H1 (cell line): ENCODE measurements at regions not wholly inside any gene's neighbourhood (a gene's known extent, or its start where the extent isn't known, plus 50 kb on each side); places are given as distances from the start of the nearest gene placed in this dataset.
A peak's percentile ranks its signal among the peaks of the same experiment; 100 is the strongest.

ENCODE experiments used
- CTCF ChIA-PET: fragments of 300-600 bp; sonication (Branson Sonifier 250); formaldehyde crosslinking; loops from one replicate; lab custom pipeline; 2021; ENCODE audit not compliant: partially characterized antibody; lab: Charles Lee
- POLR2A ChIA-PET: fragments of 300-600 bp; sonication (Branson Sonifier 250); formaldehyde crosslinking; loops from one replicate; lab custom pipeline; 2021; ENCODE audit warnings: inconsistent platforms; ENCODE audit not compliant: partially characterized antibody; lab: Charles Lee
- DNase-seq, 2 experiments: peaks; one replicate each; pipeline versions ENCODE4 v3.0.0 to v3.0.0-alpha.2; 2010 to 2022; ENCODE audit warnings: low spot score in 2 of 2, low read depth in 1 of 2, mixed read lengths in 1 of 2
- FAIRE-seq: peaks from 2 replicates; lab custom pipeline; 2011; peaks lifted over from hg19 to GRCh38; lab: Jason Lieb, UNC
- H2AFZ ChIP-seq: 2 replicates; pipeline ENCODE4 v1.8.1; 2012; ENCODE audit warnings: low read length, inconsistent platforms
- H2AK5ac ChIP-seq: 2 replicates; pipeline ENCODE4 v1.6.1; 2013; ENCODE audit warnings: low read depth, low read length
- H2BK120ac ChIP-seq: replicated peaks from 2 replicates; pipeline ENCODE3; 2013; ENCODE audit warnings: low read depth, low read length, inconsistent platforms
- H2BK12ac ChIP-seq: 2 replicates; pipeline ENCODE4 v1.6.1; 2013; ENCODE audit warnings: low read depth, low read length
- H2BK15ac ChIP-seq: 2 replicates; pipeline ENCODE4 v1.6.1; 2013; ENCODE audit warnings: low read length
- H2BK20ac ChIP-seq: 2 replicates; pipeline ENCODE4 v1.6.1; 2013; ENCODE audit warnings: low read length
- H2BK5ac ChIP-seq: 2 replicates; pipeline ENCODE4 v1.6.1; 2013; ENCODE audit warnings: low read depth, low read length
- H3K14ac ChIP-seq: 2 replicates; pipeline ENCODE4 v1.6.1; 2013; ENCODE audit warnings: inconsistent platforms; ENCODE audit not compliant: insufficient read length
- H3K18ac ChIP-seq: 2 replicates; pipeline ENCODE4 v1.6.1; 2013; ENCODE audit warnings: low read length; ENCODE audit errors: extremely low read depth
- H3K23ac ChIP-seq: 2 replicates; pipeline ENCODE4 v1.6.1; 2013; ENCODE audit warnings: inconsistent platforms; ENCODE audit not compliant: insufficient read length
- H3K23me2 ChIP-seq: 2 replicates; pipeline ENCODE4 v1.6.1; 2013; ENCODE audit warnings: low read depth, low read length
- H3K27ac ChIP-seq: 2 replicates; pipeline ENCODE4 v1.6.1; 2011; ENCODE audit warnings: low read depth, low read length, inconsistent platforms
- H3K27me3 ChIP-seq, 4 experiments: replicated peaks in 1 of 4; 1 replicate in 1 of 4; 2 replicates in 3 of 4; pipeline versions ENCODE4 v1.6.1 to v1.8.1; 2011 to 2013; ENCODE audit warnings: low read length in 3 of 4, mild to moderate bottlenecking in 3 of 4, inconsistent platforms in 2 of 4, mixed read lengths in 2 of 4, moderate library complexity in 1 of 4; ENCODE audit not compliant: control insufficient read depth in 3 of 4, insufficient read depth in 3 of 4; ENCODE audit errors: extremely low read depth in 1 of 4
- H3K36me3 ChIP-seq, 4 experiments: 2 replicates each; pipeline versions ENCODE4 v1.6.1 to v1.8.1; 2011 to 2013; ENCODE audit warnings: mild to moderate bottlenecking in 4 of 4, low read length in 3 of 4, moderate library complexity in 2 of 4, control low read depth in 1 of 4, inconsistent platforms in 1 of 4; ENCODE audit not compliant: insufficient read depth in 4 of 4, control insufficient read depth in 2 of 4
- H3K4ac ChIP-seq: replicated peaks from 2 replicates; pipeline ENCODE3; 2013; ENCODE audit warnings: low read length, low read depth, mixed read lengths, inconsistent platforms; ENCODE audit not compliant: insufficient read length
- H3K4me1 ChIP-seq, 4 experiments: replicated peaks in 1 of 4; 1 replicate in 1 of 4; 2 replicates in 3 of 4; pipeline versions ENCODE4 v1.6.1 to v1.8.1; 2011 to 2013; ENCODE audit warnings: low read length in 3 of 4, inconsistent platforms in 2 of 4, mixed read lengths in 1 of 4; ENCODE audit not compliant: insufficient read depth in 4 of 4, control insufficient read depth in 3 of 4
- H3K4me2 ChIP-seq, 2 experiments: 2 replicates each; pipeline versions ENCODE4 v1.6.1 to v1.8.1; 2011 to 2013; ENCODE audit warnings: low read depth in 2 of 2, low read length in 2 of 2, control low read depth in 1 of 2, inconsistent platforms in 1 of 2, mild to moderate bottlenecking in 1 of 2; ENCODE audit not compliant: insufficient read depth in 1 of 2
- H3K4me3 ChIP-seq, 4 experiments: fragments of 200-600, 300-600 bp in 1 of 4; sonication (generic), shearing (Covaris generic), sonication (Bioruptor Twin) in 1 of 4; 2 replicates each; pipeline versions ENCODE4 v1.5.1 to v1.8.1; 2011 to 2016; ENCODE audit warnings: low read length in 4 of 4, low read depth in 3 of 4, control low read depth in 2 of 4, inconsistent platforms in 2 of 4, mild to moderate bottlenecking in 2 of 4, mixed read lengths in 1 of 4, moderate library complexity in 1 of 4; ENCODE audit not compliant: insufficient read depth in 2 of 4; ENCODE audit errors: extremely low read depth in 1 of 4
- H3K56ac ChIP-seq: replicated peaks from 2 replicates; pipeline ENCODE3; 2013; ENCODE audit warnings: low read depth, mild to moderate bottlenecking, mixed read lengths, low read length, inconsistent platforms; ENCODE audit not compliant: insufficient read length
- H3K79me1 ChIP-seq: 2 replicates; pipeline ENCODE4 v1.6.1; 2013; ENCODE audit warnings: low read depth, low read length, control low read depth
- H3K79me2 ChIP-seq, 2 experiments: 2 replicates each; pipeline versions ENCODE4 v1.6.1 to v1.8.1; 2012 to 2013; ENCODE audit warnings: low read length in 2 of 2, mild to moderate bottlenecking in 2 of 2, inconsistent platforms in 1 of 2; ENCODE audit not compliant: insufficient read depth in 2 of 2, control insufficient read depth in 1 of 2
- H3K9ac ChIP-seq, 4 experiments: replicated peaks in 1 of 4; 1 replicate in 1 of 4; 2 replicates in 3 of 4; pipeline versions ENCODE4 v1.6.1 to v1.8.1; 2011 to 2013; ENCODE audit warnings: low read depth in 3 of 4, low read length in 3 of 4, control low read depth in 2 of 4, mild to moderate bottlenecking in 2 of 4, moderate library complexity in 2 of 4, inconsistent platforms in 1 of 4; ENCODE audit errors: extremely low read depth in 1 of 4
- H3K9me3 ChIP-seq, 2 experiments: 2 replicates each; pipeline versions ENCODE4 v1.6.1 to v1.8.1; 2012 to 2013; ENCODE audit warnings: mild to moderate bottlenecking in 2 of 2, moderate library complexity in 2 of 2, control low read depth in 1 of 2, inconsistent platforms in 1 of 2, low read depth in 1 of 2, low read length in 1 of 2, mixed read lengths in 1 of 2; ENCODE audit not compliant: insufficient read depth in 2 of 2
- H4K20me1 ChIP-seq, 2 experiments: replicated peaks in 1 of 2; 2 replicates each; pipeline versions ENCODE3 to v1.8.1; 2011 to 2013; ENCODE audit warnings: inconsistent platforms in 2 of 2, low read length in 2 of 2, mild to moderate bottlenecking in 1 of 2; ENCODE audit not compliant: insufficient read depth in 2 of 2, control insufficient read depth in 1 of 2
- H4K5ac ChIP-seq: 2 replicates; pipeline ENCODE4 v1.6.1; 2013; ENCODE audit warnings: low read length, low read depth, mixed read lengths, inconsistent platforms; ENCODE audit not compliant: insufficient read length
- H4K8ac ChIP-seq: 2 replicates; pipeline ENCODE4 v1.8.0; 2013; ENCODE audit warnings: mild to moderate bottlenecking, moderate library complexity, low read length, inconsistent platforms; ENCODE audit not compliant: insufficient read depth; ENCODE audit errors: extremely low read depth
- H4K91ac ChIP-seq: replicated peaks from 2 replicates; pipeline ENCODE3; 2013; ENCODE audit warnings: low read length, mixed read lengths, inconsistent platforms; ENCODE audit not compliant: insufficient read length
- BRCA1 ChIP-seq: IDR thresholded peaks from 2 replicates; pipeline ENCODE4 v1.6.1; 2012; ENCODE audit warnings: low read depth, low read length, improper control_type of control experiment
- CBX5 ChIP-seq: fragments of 300-800, 300-1000 bp; sonication (generic); IDR thresholded peaks from 2 replicates; pipeline ENCODE4 v1.7.1; 2016; ENCODE audit warnings: antibody characterized with exemption, low read length, low read depth
- CEBPB ChIP-seq: IDR thresholded peaks from 2 replicates; pipeline ENCODE4 v1.6.1; 2012; ENCODE audit warnings: low read depth, low read length
- CREB1 ChIP-seq: IDR thresholded peaks from 2 replicates; pipeline ENCODE4 v1.6.1; 2012; ENCODE audit warnings: inconsistent platforms
- CTBP2 ChIP-seq: IDR thresholded peaks from 2 replicates; pipeline ENCODE4 v1.7.0; 2011; ENCODE audit warnings: borderline replicate concordance, mild to moderate bottlenecking, moderate library complexity, mixed read lengths, low read length; ENCODE audit not compliant: insufficient read depth, insufficient read length
- EGR1 ChIP-seq: IDR thresholded peaks from 2 replicates; pipeline ENCODE4 v1.6.1; 2011; ENCODE audit warnings: low read depth, low read length, borderline replicate concordance
- POLR2AphosphoS5 ChIP-seq: IDR thresholded peaks from 2 replicates; pipeline ENCODE4 v1.6.1; 2011; ENCODE audit warnings: low read depth, low read length
- RAD21 ChIP-seq, 2 experiments: IDR thresholded peaks in 1 of 2; conservative IDR thresholded peaks in 1 of 2; 2 replicates each; pipeline ENCODE4 v1.6.1; 2011; ENCODE audit warnings: low read depth in 2 of 2, low read length in 2 of 2, improper control_type of control experiment in 1 of 2, inconsistent platforms in 1 of 2, mild to moderate bottlenecking in 1 of 2, moderate library complexity in 1 of 2
- RBBP5 ChIP-seq: IDR thresholded peaks from 2 replicates; pipeline ENCODE4 v1.7.1; 2012; ENCODE audit warnings: low read depth, mild to moderate bottlenecking, inconsistent platforms, low read length, moderate library complexity, borderline replicate concordance
- RNF2 ChIP-seq: fragments of 200-900, 300-1000 bp; sonication (generic); IDR thresholded peaks from 2 replicates; pipeline ENCODE4 v1.7.1; 2016; ENCODE audit warnings: borderline replicate concordance, low read depth, mild to moderate bottlenecking, antibody characterized with exemption, low read length; ENCODE audit not compliant: poor library complexity, severe bottlenecking; ENCODE audit errors: missing control alignments
- SRF ChIP-seq: IDR thresholded peaks from 2 replicates; pipeline ENCODE4 v1.6.1; 2011; ENCODE audit warnings: mild to moderate bottlenecking, low read depth, low read length, moderate library complexity
- TEAD4 ChIP-seq: IDR thresholded peaks from 2 replicates; pipeline ENCODE4 v1.6.1; 2012; ENCODE audit warnings: low read depth, low read length, inconsistent platforms, mixed read lengths
- WGBS, 2 experiments: shearing (Covaris generic) in 1 of 2; methylation state at CpG; one replicate each; pipeline versions ENCODE4 v1.1.6 to v1.1.7; 2013 to 2015; ENCODE audit warnings: low lambda C conversion rate in 2 of 2, mixed read lengths in 2 of 2, inconsistent platforms in 1 of 2, low coverage in 1 of 2, missing lambda C conversion rate in 1 of 2; ENCODE audit not compliant: insufficient replicate concordance in 2 of 2, insufficient coverage in 1 of 2, insufficient read length in 1 of 2; ENCODE audit errors: extremely low coverage in 1 of 2, missing lambda C conversion rate in 1 of 2; 5-methylcytosine and 5-hydroxymethylcytosine counted together
- TF ChIP-seq, protein P1 (sequence below): IDR thresholded peaks from 2 replicates; pipeline ENCODE4 v1.6.1; 2011; ENCODE audit warnings: low read length, improper control_type of control experiment

DNA sequence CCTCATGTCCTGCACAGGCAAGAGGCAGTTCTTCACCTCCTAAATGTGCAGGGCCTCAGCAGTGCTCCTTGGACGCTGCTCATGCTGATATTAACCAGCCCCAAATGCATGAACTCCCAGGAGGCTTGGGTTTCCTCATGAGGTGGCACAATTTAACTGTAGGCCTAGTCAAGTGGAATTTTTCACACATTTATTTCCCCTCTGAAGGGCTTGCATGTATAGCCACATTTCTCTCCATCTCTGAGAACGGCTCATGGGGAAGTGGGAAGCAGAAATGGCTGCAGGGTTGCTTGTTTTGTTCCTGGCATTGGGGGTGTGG lies 72.8 kb upstream of the PAX1 start:
- Histone ChIP-seq H3K79me2 (no peaks in the 10 kb centered on the region), H4K8ac (peak overlapping the region; percentile 11; the same call in 1 of the 2 replicates), H4K20me1 (no peaks in the 10 kb centered on the region), H3K9ac (no peak overlapping the region), H3K9me3 (no peaks in the 10 kb centered on the region), H4K5ac (no peak overlapping the region), H3K79me1 (no peaks in the 10 kb centered on the region), H3K4me2 (no peak overlapping the region), H3K4me1 (no peaks in the 10 kb centered on the region), H3K4ac (no peak overlapping the region), H3K27me3 (no peaks in the 10 kb centered on the region), H3K23me2 (no peaks in the 10 kb centered on the region), H2BK12ac (no peak overlapping the region), H2BK5ac (no peak overlapping the region), H2AK5ac (no peak overlapping the region), H3K27ac (no peak overlapping the region), H3K14ac (no peak overlapping the region), H3K18ac (no peak overlapping the region), H3K23ac (no peak overlapping the region), H2AFZ (no peak overlapping the region), H2BK20ac (no peak overlapping the region; the same call in 1 of the 2 replicates), H3K4me3 (no peak overlapping the region), H2BK15ac (no peak overlapping the region), H3K56ac (no peak overlapping the region), H2BK120ac (no peak overlapping the region), H4K91ac (no peak overlapping the region), H3K36me3 (no peaks in the 10 kb centered on the region)
- ChIA-PET POLR2A (no interaction called here), CTCF (interaction anchor here (0.9 to 1.8 kb wide), 3 partner anchors 10 to 74 kb away, joined by 3 to 4 read pairs (median 3); no protein-coding TSS in a partner anchor)
- no peak for FAIRE-seq
- 95% methylated on average over 2 of the region's 2 CpGs; no CpG with 5 or more reads in 1 of the 2 experiments for WGBS, 2 experiments
- DNase-seq = no peak
- TF ChIP-seq CREB1 = no peak
- no peak for TF ChIP-seq SRF
- TF ChIP-seq POLR2AphosphoS5 = no peak
- no peak for TF ChIP-seq RBBP5
- no peak for TF ChIP-seq CTBP2
- no peak for TF ChIP-seq CEBPB
- TF ChIP-seq BRCA1 = no peak
- TF ChIP-seq RAD21 (IDR thresholded peaks at IDR 0.05 in 1 of 2, conservative IDR thresholded peaks at IDR 0.05 in 1 of 2; ENCODE audit: low read depth in 2 of 2, low read length in 2 of 2) = no peak
- TF ChIP-seq EGR1 = no peak
- TF ChIP-seq TEAD4 = no peak
- TF ChIP-seq RNF2 = no peak
- no peak for TF ChIP-seq CBX5
- TF ChIP-seq, protein P1, sequence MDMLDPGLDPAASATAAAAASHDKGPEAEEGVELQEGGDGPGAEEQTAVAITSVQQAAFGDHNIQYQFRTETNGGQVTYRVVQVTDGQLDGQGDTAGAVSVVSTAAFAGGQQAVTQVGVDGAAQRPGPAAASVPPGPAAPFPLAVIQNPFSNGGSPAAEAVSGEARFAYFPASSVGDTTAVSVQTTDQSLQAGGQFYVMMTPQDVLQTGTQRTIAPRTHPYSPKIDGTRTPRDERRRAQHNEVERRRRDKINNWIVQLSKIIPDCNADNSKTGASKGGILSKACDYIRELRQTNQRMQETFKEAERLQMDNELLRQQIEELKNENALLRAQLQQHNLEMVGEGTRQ = no peak
